Activated CD4-positive, alpha-beta T cell treated with anti-CD3 and anti-CD28 coated beads for 4 hours (primary cell): ENCODE measurements at regions not wholly inside any gene's neighbourhood (a gene's known extent, or its start where the extent isn't known, plus 50 kb on each side); places are given as distances from the start of the nearest gene placed in this dataset.

Experiments used
- DNase-seq, 2 donors: peaks; one replicate each; pipeline ENCODE4 v3.0.0-alpha.2; 2020

GRCh38 chr21:41086569-41086968, 81.4 kb upstream of the BACE2 start:
- no peak for DNase-seq

GRCh38 chr21:41090981-41091380, 77.0 kb upstream of the BACE2 start:
- no peak for DNase-seq

GRCh38 chr21:41091616-41092015, 76.3 kb upstream of the BACE2 start:
- DNase-seq = no peak

- DNase-seq = no peak
Observed at GRCh38 chr21:41092312-41092711, 75.6 kb upstream of the BACE2 start.

GRCh38 chr21:41095983-41096382, 72.0 kb upstream of the BACE2 start:
- no peak for DNase-seq

GRCh38 chr21:41098076-41098475, 69.9 kb upstream of the BACE2 start:
- DNase-seq = no peak

- no peak for DNase-seq
Observed at GRCh38 chr21:41098481-41099042, 69.4 kb upstream of the BACE2 start.

GRCh38 chr21:41100826-41101550, 67.0 kb upstream of the BACE2 start:
- DNase-seq = no peak

GRCh38 chr21:41102281-41102680, 65.7 kb upstream of the BACE2 start:
- no peak for DNase-seq

GRCh38 chr21:41107602-41108001, 60.4 kb upstream of the BACE2 start:
- DNase-seq = no peak

GRCh38 chr21:41108668-41109585, 59.0 kb upstream of the BACE2 start:
- no peak for DNase-seq

- DNase-seq = no peak
Observed at GRCh38 chr21:41110161-41110560, 57.8 kb upstream of the BACE2 start.

GRCh38 chr21:41110664-41111063, 57.3 kb upstream of the BACE2 start:
- no peak for DNase-seq

- no peak for DNase-seq
Observed at GRCh38 chr21:41111681-41112080, 56.3 kb upstream of the BACE2 start.

- no peak for DNase-seq
Observed at GRCh38 chr21:41112740-41113692, 54.9 kb upstream of the BACE2 start.

- DNase-seq = no peak
Observed at GRCh38 chr21:41115851-41116250, 52.1 kb upstream of the BACE2 start.
